Calu3 (cell line): ENCODE measurements at regions not wholly inside any gene's neighbourhood (a gene's known extent, or its start where the extent isn't known, plus 50 kb on each side); places are given as distances from the start of the nearest gene placed in this dataset.

Experiments used
- BruUV-seq: library from RNA; stranded (reverse); fragments of 400-500 nt; replicated peaks from 2 replicates; lab custom pipeline; 2021; lab: Mats Ljungman, UMichigan
- CTCF ChIA-PET: fragments of 300-600 bp; sonication (Branson Sonifier 250); formaldehyde crosslinking; loops from one replicate; lab custom pipeline; 2022; ENCODE audit warnings: antibody characterized with exemption; lab: Charles Lee
- DNase-seq: peaks from one replicate; pipeline ENCODE4 v3.0.0; 2022
- H3K27ac Mint-ChIP-seq: one replicate; pipeline ENCODE4 v1.8.0; 2022; ENCODE audit warnings: mixed read lengths; ENCODE audit not compliant: unreplicated experiment
- H3K27me3 Mint-ChIP-seq: one replicate; pipeline ENCODE4 v1.8.0; 2022; ENCODE audit warnings: mixed read lengths; ENCODE audit not compliant: unreplicated experiment
- H3K36me3 Mint-ChIP-seq: one replicate; pipeline ENCODE4 v1.8.0; 2022; ENCODE audit warnings: mild to moderate bottlenecking, moderate library complexity, mixed read lengths; ENCODE audit not compliant: insufficient read depth, unreplicated experiment
- H3K4me1 Mint-ChIP-seq: one replicate; pipeline ENCODE4 v1.8.0; 2022; ENCODE audit warnings: mild to moderate bottlenecking, low read depth, mixed read lengths; ENCODE audit not compliant: unreplicated experiment
- H3K4me3 Mint-ChIP-seq: one replicate; pipeline ENCODE4 v1.8.0; 2022; ENCODE audit warnings: mild to moderate bottlenecking, low read depth, moderate library complexity, mixed read lengths; ENCODE audit not compliant: unreplicated experiment
- H3K9me3 Mint-ChIP-seq: one replicate; pipeline ENCODE4 v1.8.0; 2022; ENCODE audit warnings: low read depth, mixed read lengths; ENCODE audit not compliant: unreplicated experiment
- intact Hi-C: fragments of 100-400 bp; cut with micrococcal nuclease; formaldehyde crosslinking; loops from one replicate; pipeline ENCODE4 v1.10.0; 2022; ENCODE audit not compliant: unreplicated experiment
- TF ChIP-seq, protein P1 (sequence below): fragments of 200-600 bp; IDR thresholded peaks from one replicate; pipeline ENCODE4 v1.8.0; 2022; ENCODE audit warnings: antibody characterized with exemption; ENCODE audit not compliant: unreplicated experiment

DNA sequence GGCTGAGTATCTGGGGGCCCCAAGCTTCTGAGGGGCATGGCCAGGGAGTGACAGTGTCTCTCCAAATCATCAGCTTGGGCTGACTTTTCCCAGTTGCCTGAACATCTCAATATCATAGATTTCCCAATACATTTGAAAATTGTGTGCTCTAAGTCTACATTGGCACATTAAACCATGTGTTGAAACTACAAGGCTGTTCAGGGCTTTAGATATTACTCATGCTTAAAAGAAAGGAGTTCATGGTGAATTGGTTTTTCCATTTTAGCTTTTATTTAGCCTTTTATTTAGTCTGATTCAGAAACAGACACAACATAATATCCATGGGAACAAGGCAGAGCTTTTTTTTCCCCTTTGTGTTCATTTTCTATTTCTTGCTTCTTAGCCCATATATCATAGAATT lies 49.9 kb upstream of the GALR1 start:
- Mint-ChIP-seq H3K36me3 (no peaks in the 10 kb centered on the region), H3K9me3 (no peaks in the 10 kb centered on the region), H3K4me1 (no peaks in the 10 kb centered on the region), H3K4me3 (no peak overlapping the region), H3K27me3 (peaks cover 41% of the 10 kb centered on the region), H3K27ac (no peak overlapping the region)
- no TSS peak for BruUV-seq
- DNase-seq, result no peak
- TF ChIP-seq, protein P1, sequence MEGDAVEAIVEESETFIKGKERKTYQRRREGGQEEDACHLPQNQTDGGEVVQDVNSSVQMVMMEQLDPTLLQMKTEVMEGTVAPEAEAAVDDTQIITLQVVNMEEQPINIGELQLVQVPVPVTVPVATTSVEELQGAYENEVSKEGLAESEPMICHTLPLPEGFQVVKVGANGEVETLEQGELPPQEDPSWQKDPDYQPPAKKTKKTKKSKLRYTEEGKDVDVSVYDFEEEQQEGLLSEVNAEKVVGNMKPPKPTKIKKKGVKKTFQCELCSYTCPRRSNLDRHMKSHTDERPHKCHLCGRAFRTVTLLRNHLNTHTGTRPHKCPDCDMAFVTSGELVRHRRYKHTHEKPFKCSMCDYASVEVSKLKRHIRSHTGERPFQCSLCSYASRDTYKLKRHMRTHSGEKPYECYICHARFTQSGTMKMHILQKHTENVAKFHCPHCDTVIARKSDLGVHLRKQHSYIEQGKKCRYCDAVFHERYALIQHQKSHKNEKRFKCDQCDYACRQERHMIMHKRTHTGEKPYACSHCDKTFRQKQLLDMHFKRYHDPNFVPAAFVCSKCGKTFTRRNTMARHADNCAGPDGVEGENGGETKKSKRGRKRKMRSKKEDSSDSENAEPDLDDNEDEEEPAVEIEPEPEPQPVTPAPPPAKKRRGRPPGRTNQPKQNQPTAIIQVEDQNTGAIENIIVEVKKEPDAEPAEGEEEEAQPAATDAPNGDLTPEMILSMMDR, result no peak
- intact Hi-C loops, result no loop called here
- CTCF ChIA-PET, result no interaction called here
